ENCODE measurements at regions not wholly inside any gene's neighbourhood (a gene's known extent, or its start where the extent isn't known, plus 50 kb on each side); places are given as distances from the start of the nearest gene placed in this dataset.

DNA sequence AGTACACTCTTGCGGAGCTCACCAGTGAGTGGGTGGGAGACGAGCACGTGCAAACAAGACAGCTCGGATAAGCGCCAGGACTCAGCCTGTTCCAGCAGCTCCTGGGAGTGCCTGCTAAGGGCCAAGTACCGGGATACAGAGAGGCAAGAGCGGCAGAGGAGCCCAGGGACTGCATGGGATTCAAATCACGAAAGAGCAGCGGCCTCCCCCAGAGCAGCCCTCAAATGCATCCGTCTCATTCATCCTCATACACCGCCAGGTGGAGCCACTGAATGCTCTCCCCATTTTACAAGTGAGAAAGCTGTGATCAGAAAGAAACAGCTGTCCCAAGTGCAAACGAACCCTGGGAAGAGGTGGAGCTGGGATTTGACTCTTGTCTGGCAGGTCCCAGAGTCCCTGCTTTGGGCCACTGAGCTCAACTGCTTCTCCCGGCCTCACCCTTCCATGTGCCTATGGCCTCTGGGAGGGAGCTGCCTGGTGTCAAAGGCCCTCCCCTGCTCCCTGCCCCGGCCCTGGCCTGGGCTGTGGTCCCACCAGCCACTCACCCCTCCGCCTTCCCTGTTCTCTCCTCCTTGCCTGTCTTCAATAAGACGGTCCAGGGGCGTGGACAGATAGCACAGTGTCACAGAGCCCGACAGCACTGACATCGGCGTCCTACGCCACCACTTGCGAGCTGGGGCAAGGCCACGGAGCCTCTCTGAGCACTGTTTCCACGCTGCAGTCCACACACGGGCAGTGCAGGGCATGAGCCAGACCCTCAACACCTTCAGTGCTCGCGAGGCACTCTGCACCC lies 72.8 kb upstream of the TAF1B start:
- no peaks in the 10 kb centered on the region for H3K36me3 Mint-ChIP-seq
- no peak overlapping the region for H3K4me3 Mint-ChIP-seq
- H3K4me1 Mint-ChIP-seq (ENCODE audit: low read depth in 2 of 2): peaks cover 5 to 6% of the 10 kb centered on the region in 2 donors
- H3K27ac Mint-ChIP-seq: no peak overlapping the region
- no peaks in the 10 kb centered on the region for H3K9me3 Mint-ChIP-seq
- no peak for DNase-seq (ENCODE audit: low spot score)
- H3K27me3 Mint-ChIP-seq: no peaks in the 10 kb centered on the region
- peak in 1 of 2 donors; percentile 40 for ATAC-seq

DNA sequence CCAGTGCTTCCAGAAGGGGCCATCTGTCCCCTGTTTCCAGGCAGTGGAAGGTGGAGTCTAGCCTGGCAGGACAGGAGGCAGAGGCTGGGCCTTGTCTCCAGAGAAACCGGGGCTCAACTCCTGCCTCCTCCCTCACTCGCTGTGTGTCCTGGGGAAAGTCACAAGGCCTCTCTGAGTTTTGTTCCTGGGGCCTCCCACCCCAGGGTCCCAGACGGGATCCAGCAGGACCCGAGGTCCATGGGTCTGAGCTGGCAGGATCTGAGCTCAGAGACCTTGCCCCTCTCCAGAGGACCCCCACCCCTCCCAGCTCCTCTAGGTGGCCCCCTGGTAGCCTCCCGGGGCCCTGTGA lies 72.2 kb upstream of the TAF1B start:
- H3K9me3 Mint-ChIP-seq: no peaks in the 10 kb centered on the region
- ATAC-seq (no peak), DNase-seq (ENCODE audit: low spot score) (no peak)
- no peaks in the 10 kb centered on the region for H3K27me3 Mint-ChIP-seq
- H3K4me3 Mint-ChIP-seq: no peak overlapping the region
- H3K4me1 Mint-ChIP-seq (ENCODE audit: low read depth in 2 of 2): peaks cover 5 to 6% of the 10 kb centered on the region in 2 donors
- no peaks in the 10 kb centered on the region for H3K36me3 Mint-ChIP-seq
- no peak overlapping the region for H3K27ac Mint-ChIP-seq

DNA sequence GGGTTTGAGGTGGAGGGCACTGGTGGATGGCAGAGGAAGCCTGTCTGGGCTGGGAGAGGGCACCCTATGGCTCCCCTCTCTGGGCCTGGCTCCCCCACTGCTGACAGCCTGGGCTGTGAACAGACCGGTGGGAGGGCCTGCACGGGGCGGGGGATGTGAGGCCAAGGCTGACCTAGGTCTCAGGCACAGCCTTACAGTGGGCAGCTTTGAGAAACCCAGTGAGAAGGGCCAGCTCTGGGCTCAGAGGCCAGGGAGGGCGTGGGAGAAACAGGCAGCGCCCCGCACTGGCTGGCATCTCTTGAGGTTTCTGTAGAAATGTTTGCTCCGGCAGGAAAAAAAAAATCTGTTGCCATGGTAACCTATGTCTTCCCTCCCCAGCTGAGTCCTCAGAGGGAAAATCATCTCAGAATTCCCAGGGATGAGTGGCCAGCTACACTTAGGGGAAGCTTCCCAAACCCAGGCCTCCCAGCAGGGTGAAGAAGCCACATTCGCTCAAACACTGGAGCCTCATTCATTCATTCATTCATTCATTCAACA lies 71.7 kb upstream of the TAF1B start:
- H3K27me3 Mint-ChIP-seq: no peaks in the 10 kb centered on the region
- no peaks in the 10 kb centered on the region for H3K9me3 Mint-ChIP-seq
- no peak for ATAC-seq
- no peaks in the 10 kb centered on the region for H3K36me3 Mint-ChIP-seq
- H3K27ac Mint-ChIP-seq: no peak overlapping the region
- DNase-seq (ENCODE audit: low spot score): no peak
- peaks cover 4 to 5% of the 10 kb centered on the region in 2 donors for H3K4me1 Mint-ChIP-seq (ENCODE audit: low read depth in 2 of 2)
- H3K4me3 Mint-ChIP-seq: no peak overlapping the region

DNA sequence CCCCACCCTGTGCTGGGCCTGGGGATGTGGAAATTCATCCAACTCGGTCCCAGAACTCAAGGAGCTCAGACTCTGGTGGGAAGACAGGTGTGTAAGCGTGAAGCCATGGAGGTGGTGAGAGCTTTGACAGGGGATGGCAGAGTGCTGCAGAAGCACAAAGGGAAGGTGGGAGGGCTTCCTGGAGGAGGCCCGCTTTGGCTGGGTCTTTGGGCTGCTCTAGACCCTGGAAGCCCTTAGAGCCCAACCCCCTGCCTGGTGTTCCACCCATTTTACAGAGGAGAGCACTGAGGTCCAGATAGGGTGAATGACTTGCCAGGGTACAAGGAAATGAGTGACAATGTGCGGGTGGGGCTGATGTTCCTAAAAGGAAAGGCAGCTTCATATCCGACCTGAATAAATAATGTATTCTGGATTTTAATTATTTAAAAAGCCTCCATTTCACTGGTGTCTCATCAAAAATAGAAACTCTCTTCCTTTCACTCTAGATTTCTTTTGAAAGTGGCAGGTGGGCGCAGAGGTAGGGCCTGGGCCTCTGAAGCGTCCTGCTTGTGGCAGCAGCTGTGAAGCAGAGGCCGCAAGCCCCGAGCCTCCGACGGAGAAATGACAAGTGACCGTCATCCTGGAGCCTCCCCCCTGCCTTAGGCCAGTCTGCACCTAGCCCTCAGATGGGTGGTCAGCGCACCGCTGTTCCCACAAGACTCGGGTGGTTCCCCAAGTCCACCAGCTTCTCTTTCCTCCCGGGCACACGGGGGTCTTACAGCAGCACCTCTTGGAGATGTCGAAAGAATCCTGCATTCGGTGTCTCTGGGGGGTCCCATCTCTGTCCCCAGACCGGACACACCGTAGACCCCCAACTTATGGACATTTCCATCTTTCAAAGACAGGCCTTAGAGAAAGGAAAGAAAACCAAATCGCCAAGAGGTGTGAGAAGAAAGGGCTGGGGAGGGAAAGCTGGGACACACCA lies 71.0 kb upstream of the TAF1B start:
- no peaks in the 10 kb centered on the region for H3K27me3 Mint-ChIP-seq
- ATAC-seq: no peak
- H3K27ac Mint-ChIP-seq: no peak overlapping the region

DNA sequence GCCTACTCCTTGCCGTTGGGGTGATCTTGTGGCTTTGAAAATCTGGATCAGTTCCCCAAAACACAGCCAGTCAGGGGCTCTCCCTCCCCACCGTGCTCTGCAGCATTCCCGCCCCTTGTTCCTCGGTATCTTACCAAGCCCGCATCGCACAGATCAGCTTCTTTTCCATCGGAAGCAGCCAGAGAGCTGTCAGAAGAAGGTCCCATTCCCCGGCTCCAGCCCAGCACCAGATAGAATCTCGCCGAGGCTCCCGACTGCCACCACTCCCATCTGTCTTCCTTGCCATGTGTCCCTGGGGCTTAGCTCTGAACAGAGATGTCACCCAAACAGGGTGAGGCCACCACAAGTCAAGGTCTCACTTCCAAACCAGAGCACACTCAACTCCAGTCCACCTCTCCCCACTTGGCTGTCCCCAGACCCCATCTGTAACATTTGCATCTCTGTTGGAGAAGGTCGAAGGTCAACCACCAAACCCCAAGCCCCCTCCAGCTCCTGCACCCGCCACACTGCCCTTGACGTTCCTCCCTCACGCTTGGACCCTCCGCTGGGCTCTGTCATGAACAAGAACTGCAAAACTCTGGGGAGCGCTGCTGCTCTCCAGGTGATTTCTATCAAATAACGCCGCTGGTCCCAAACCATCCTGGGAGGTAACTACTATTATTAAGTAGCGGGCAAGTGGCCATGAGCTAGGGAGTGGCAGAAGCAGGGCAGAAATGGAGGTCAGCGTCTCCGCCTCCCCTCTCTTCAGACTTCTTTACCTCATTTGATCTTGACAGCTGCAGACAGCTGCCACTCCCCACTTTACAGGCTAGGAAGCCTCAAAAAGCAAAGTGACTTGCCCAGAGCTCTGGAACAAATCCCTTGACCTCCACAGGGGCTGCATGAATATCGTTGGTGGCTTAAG lies 70.0 kb upstream of the TAF1B start:
- no peaks in the 10 kb centered on the region for H3K27me3 Mint-ChIP-seq
- no peak overlapping the region for H3K4me3 Mint-ChIP-seq
- ATAC-seq: no peak
- no peaks in the 10 kb centered on the region for H3K9me3 Mint-ChIP-seq
- H3K36me3 Mint-ChIP-seq: no peaks in the 10 kb centered on the region
- peaks cover 0 to 5% of the 10 kb centered on the region in 2 donors for H3K4me1 Mint-ChIP-seq (ENCODE audit: low read depth in 2 of 2)
- H3K27ac Mint-ChIP-seq: peak overlapping the region in 1 of 2 donors; percentile 33
- DNase-seq (ENCODE audit: low spot score): no peak

More for the DNA sequence above, 71.0 kb upstream of the TAF1B start:
- Mint-ChIP-seq H3K36me3 (no peaks in the 10 kb centered on the region), H3K9me3 (no peaks in the 10 kb centered on the region), H3K4me3 (no peak overlapping the region), H3K4me1 (ENCODE audit: low read depth in 2 of 2) (peaks cover 2 to 5% of the 10 kb centered on the region in 2 donors)
- DNase-seq (ENCODE audit: low spot score): no peak

DNA sequence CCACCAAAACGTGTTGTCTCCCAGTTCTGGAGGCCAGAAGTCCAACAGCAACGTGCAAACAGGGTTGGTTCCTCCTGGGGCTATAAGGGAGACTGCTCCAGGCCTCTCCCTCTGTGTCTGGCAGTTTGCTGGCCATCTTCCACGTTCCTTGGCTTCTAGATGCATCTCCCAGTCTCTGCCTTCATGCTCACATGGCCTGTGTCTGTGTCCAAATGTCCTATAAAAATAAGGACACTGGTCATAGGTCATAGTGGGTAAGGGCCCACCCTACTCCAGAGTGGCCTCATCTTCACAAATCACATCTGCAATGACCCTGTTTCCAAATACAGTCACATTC lies 69.4 kb upstream of the TAF1B start:
- no peaks in the 10 kb centered on the region for H3K27me3 Mint-ChIP-seq
- H3K36me3 Mint-ChIP-seq: no peaks in the 10 kb centered on the region
- no peak for ATAC-seq
- H3K9me3 Mint-ChIP-seq: no peaks in the 10 kb centered on the region
- H3K4me3 Mint-ChIP-seq: no peak overlapping the region
- no peak for DNase-seq (ENCODE audit: low spot score)
- H3K4me1 Mint-ChIP-seq (ENCODE audit: low read depth in 2 of 2): peaks cover 3 to 8% of the 10 kb centered on the region in 2 donors
- no peak overlapping the region for H3K27ac Mint-ChIP-seq

DNA sequence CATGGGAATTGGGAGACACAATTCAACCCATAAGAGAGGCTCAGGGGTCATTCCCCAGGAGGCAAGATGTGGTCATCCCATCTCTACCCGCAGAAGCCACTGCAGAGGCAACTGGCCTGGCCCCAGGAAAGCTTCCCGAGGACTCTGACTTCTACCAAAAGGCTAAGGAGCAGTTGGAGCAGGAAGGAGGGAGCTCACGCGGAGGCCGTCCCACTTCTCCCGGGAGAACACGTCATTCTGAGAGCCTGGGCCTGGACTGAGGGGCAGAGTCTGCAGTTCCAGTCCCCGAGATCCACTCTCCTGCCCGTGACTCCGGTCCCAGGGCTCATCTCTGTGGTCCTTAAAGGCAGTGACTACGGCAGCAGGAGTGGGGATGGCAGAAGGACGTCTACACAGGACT lies 69.0 kb upstream of the TAF1B start:
- Mint-ChIP-seq H3K4me3 (no peak overlapping the region), H3K27ac (no peak overlapping the region), H3K4me1 (ENCODE audit: low read depth in 2 of 2) (peaks cover 3 to 12% of the 10 kb centered on the region in 2 donors), H3K27me3 (no peaks in the 10 kb centered on the region), H3K9me3 (no peaks in the 10 kb centered on the region), H3K36me3 (no peaks in the 10 kb centered on the region)
- no peak for ATAC-seq
- DNase-seq (ENCODE audit: low spot score): no peak

DNA sequence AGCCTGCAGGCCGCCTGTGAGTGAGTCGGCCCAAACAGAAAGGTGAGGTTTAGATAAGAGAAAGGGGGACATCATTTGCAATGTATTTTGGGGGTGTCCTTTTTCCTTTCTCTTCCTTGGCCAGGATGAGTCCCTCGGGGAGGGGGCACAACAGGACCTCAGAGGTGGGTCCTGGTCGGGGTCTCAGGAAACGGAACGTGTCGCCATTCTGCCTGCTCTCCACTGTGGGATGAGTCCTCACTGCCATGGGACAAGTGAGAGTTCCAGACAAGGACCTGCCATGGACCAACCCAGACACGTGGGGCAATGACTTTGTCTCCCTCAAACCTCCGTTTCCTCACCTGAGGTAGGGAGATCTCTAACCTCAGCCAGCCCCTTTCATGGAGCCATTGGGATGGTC lies 67.9 kb upstream of the TAF1B start:
- H3K27ac Mint-ChIP-seq: no peak overlapping the region
- no peak for DNase-seq (ENCODE audit: low spot score)
- H3K4me1 Mint-ChIP-seq (ENCODE audit: low read depth in 2 of 2): peaks cover 13 to 19% of the 10 kb centered on the region in 2 donors
- no peaks in the 10 kb centered on the region for H3K36me3 Mint-ChIP-seq
- no peak overlapping the region for H3K4me3 Mint-ChIP-seq
- no peaks in the 10 kb centered on the region for H3K9me3 Mint-ChIP-seq
- H3K27me3 Mint-ChIP-seq: no peaks in the 10 kb centered on the region
- no peak for ATAC-seq

DNA sequence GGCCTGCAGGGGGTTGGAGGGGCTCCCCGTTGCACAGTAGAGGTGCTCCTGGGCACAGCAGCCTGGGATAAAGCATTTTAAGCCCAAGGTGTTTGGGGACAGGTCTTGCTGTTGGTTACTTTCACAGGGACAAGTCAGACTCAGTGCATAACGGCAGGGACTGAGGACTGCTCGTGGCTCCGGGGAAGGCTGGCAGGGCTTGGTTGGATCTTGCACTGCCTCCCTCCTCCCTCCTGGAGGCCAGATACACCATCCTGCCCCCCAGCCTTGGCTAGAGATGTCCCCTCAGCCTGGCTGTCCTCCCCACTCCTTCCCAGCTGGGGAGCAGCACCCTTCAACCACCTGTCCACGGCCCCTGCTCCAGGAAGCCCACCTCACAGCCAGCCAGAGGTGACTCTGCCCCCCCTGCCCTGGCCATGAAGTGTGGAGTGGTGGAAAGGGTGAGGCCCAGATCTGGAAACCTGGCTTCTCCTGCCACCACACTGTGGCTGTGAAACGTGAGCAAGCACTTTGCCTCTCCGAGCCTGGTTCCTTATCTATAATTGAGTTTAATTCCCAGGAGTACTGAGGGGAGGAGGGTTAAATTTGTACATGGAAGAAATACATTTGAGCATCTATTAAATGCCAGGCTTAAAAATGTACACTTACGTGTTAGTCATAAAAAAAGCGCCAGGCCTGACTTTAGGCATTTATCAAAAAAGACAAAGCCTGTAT lies 67.1 kb upstream of the TAF1B start:
- Mint-ChIP-seq H3K36me3 (no peaks in the 10 kb centered on the region), H3K27me3 (no peaks in the 10 kb centered on the region), H3K9me3 (no peaks in the 10 kb centered on the region), H3K4me3 (no peak overlapping the region), H3K27ac (no peak overlapping the region), H3K4me1 (ENCODE audit: low read depth in 2 of 2) (peaks cover 15 to 24% of the 10 kb centered on the region in 2 donors)
- ATAC-seq (no peak), DNase-seq (ENCODE audit: low spot score) (no peak)

DNA sequence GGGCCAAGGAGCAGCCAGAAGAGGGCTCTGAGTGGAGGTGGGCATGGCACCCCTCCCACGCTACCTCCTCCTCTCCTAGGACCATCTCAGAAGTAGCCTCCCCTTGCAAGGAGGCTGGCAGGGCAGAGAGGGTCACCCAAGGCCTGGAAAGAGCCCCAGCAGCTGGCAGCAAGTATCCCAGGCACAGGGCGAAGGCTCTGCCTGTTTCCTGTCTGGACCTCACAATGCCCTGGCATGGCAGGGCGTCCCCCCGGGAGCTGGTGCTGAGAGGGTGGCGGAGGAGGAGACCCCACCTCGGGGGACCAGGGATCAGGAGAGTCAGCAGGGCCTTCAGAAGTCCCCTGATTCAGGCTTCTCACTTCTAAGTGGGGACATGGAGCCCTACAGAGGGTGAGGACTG lies 66.2 kb upstream of the TAF1B start:
- Mint-ChIP-seq H3K27ac (no peak overlapping the region), H3K36me3 (no peaks in the 10 kb centered on the region), H3K27me3 (no peaks in the 10 kb centered on the region), H3K4me1 (ENCODE audit: low read depth in 2 of 2) (peaks cover 19 to 27% of the 10 kb centered on the region in 2 donors), H3K9me3 (no peaks in the 10 kb centered on the region), H3K4me3 (no peak overlapping the region)
- no peak for DNase-seq (ENCODE audit: low spot score)
- no peak for ATAC-seq

DNA sequence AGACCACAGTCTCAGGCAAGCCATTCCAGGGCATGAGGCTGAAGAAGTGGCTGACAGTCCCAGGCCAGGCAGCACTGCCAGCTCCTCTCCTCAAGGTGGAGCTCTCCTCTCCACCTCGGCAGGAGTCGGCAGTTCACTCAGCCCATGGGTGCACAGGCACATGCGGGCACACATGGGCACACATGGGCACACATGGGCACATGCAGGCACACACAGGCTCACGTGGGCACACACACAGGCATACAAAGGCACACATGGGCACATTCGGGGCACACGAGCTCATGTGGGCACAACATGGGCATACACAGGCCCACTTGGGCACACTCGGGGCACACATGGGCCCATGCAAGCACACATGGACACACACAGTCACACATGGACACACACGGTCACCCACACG lies 65.3 kb upstream of the TAF1B start:
- Mint-ChIP-seq H3K27ac (peak overlapping the region in 1 of 2 donors; percentile 65), H3K4me1 (ENCODE audit: low read depth in 2 of 2) (peaks cover 24 to 35% of the 10 kb centered on the region in 2 donors), H3K36me3 (no peaks in the 10 kb centered on the region), H3K4me3 (no peak overlapping the region), H3K9me3 (no peaks in the 10 kb centered on the region), H3K27me3 (no peaks in the 10 kb centered on the region)
- ATAC-seq (no peak), DNase-seq (ENCODE audit: low spot score) (no peak)

DNA sequence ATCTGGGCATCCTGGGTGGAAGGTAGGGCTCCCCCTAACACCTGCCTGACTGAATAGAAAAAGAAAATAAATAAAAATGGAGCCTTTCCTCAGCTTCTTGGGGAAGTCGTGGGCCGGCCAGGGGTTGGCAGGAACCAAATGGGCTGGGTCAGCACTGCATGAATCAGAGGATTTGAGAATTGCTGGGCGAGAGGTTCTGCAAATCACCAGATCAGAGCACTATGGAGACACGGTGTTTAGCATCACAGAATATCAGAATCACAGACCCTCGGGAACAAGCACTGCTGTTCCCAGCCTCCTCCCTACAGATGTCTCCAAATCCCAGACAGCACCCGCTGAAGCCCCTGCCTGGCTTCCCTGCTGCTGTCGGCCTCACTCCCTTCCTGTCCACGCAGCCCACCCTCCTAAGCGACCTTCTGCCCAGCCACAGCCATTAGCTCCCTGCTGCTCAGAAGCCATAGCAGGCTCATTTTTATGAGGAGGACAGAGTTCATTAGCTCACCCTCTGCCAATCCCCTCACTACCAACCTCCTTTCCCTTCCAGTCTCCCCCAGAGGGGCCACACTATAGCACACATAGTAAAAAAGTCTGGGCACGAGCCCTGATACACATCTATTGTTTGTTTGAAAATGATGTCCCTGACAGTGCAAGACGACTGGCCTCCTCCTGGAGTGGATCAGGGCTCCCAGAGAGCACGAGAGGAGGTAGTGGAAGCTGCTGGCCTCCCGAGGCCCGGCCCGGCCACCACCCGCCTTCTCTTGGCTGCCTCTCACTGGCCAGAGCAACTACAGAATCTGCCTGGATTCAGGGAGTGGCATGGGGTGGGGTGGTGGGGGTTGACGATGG lies 64.6 kb upstream of the TAF1B start:
- H3K4me1 Mint-ChIP-seq (ENCODE audit: low read depth in 2 of 2): peaks cover 27 to 36% of the 10 kb centered on the region in 2 donors
- H3K27ac Mint-ChIP-seq: peak overlapping the region in 1 of 2 donors; percentile 65
- H3K4me3 Mint-ChIP-seq: no peak overlapping the region

More for the DNA sequence above, 64.6 kb upstream of the TAF1B start:
- no peak for ATAC-seq
- no peaks in the 10 kb centered on the region for H3K27me3 Mint-ChIP-seq
- H3K9me3 Mint-ChIP-seq: no peaks in the 10 kb centered on the region
- no peaks in the 10 kb centered on the region for H3K36me3 Mint-ChIP-seq
- no peak for DNase-seq (ENCODE audit: low spot score)
